H9 (cell line): ENCODE measurements at regions not wholly inside any gene's neighbourhood (a gene's known extent, or its start where the extent isn't known, plus 50 kb on each side); places are given as distances from the start of the nearest gene placed in this dataset.

Experiments
- DNase-seq: peaks from one replicate; pipeline ENCODE4 v3.0.0-alpha.2; 2017
- H2AFZ ChIP-seq: one replicate; pipeline ENCODE4 v1.6.1; 2013; ENCODE audit warnings: mild to moderate bottlenecking, low read length, control low read depth, moderate library complexity
- H2AK5ac ChIP-seq: 2 replicates; pipeline ENCODE4 v1.6.1; 2013; ENCODE audit warnings: low read length, control low read depth, mixed read lengths; ENCODE audit not compliant: insufficient read length
- H2BK120ac ChIP-seq: one replicate; pipeline ENCODE4 v1.6.1; 2013; ENCODE audit warnings: low read depth, mild to moderate bottlenecking, low read length, control low read depth, inconsistent platforms; ENCODE audit not compliant: poor library complexity, severe bottlenecking
- H2BK12ac ChIP-seq: 2 replicates; pipeline ENCODE4 v1.6.1; 2013; ENCODE audit warnings: low read length, control low read depth, mixed read lengths, low read depth; ENCODE audit not compliant: insufficient read length
- H2BK15ac ChIP-seq: 2 replicates; pipeline ENCODE4 v1.6.1; 2013; ENCODE audit warnings: low read depth, low read length, control low read depth
- H2BK20ac ChIP-seq: one replicate; pipeline ENCODE4 v1.6.1; 2013; ENCODE audit warnings: low read depth, mild to moderate bottlenecking, low read length, control low read depth, inconsistent platforms; ENCODE audit not compliant: poor library complexity, severe bottlenecking
- H2BK5ac ChIP-seq: 2 replicates; pipeline ENCODE4 v1.6.1; 2013; ENCODE audit warnings: low read length, control low read depth, mixed read lengths; ENCODE audit not compliant: insufficient read length
- H3K14ac ChIP-seq: 2 replicates; pipeline ENCODE4 v1.6.1; 2013; ENCODE audit warnings: low read length, control low read depth; ENCODE audit not compliant: insufficient read depth
- H3K18ac ChIP-seq: 2 replicates; pipeline ENCODE4 v1.6.1; 2013; ENCODE audit warnings: low read depth, mild to moderate bottlenecking, mixed read lengths, low read length, control low read depth; ENCODE audit not compliant: insufficient read length
- H3K23ac ChIP-seq: 2 replicates; pipeline ENCODE4 v1.6.1; 2013; ENCODE audit warnings: low read length, control low read depth, mixed read lengths, low read depth; ENCODE audit not compliant: insufficient read length
- H3K23me2 ChIP-seq: 2 replicates; pipeline ENCODE4 v1.6.1; 2013; ENCODE audit warnings: low read depth, mild to moderate bottlenecking, mixed read lengths, low read length, control low read depth; ENCODE audit not compliant: insufficient read length, poor library complexity, severe bottlenecking
- H3K27ac ChIP-seq: 2 replicates; pipeline ENCODE4 v1.5.1; 2013; ENCODE audit warnings: low read length, control low read depth, mixed read lengths, low read depth; ENCODE audit not compliant: insufficient read length
- H3K27me3 ChIP-seq: 2 replicates; pipeline ENCODE4 v1.6.1; 2013; ENCODE audit warnings: low read length, control low read depth, inconsistent platforms; ENCODE audit not compliant: insufficient read depth
- H3K4ac ChIP-seq: 2 replicates; pipeline ENCODE4 v1.6.1; 2013; ENCODE audit warnings: low read depth, mild to moderate bottlenecking, control low read depth, inconsistent platforms, low read length, moderate library complexity
- H3K4me1 ChIP-seq: 2 replicates; pipeline ENCODE4 v1.6.1; 2013; ENCODE audit warnings: low read length, control low read depth, inconsistent platforms; ENCODE audit not compliant: insufficient read depth
- H3K4me2 ChIP-seq: 2 replicates; pipeline ENCODE4 v1.6.1; 2013; ENCODE audit warnings: low read length, control low read depth, mixed read lengths; ENCODE audit not compliant: insufficient read length, insufficient read depth
- H3K56ac ChIP-seq: 2 replicates; pipeline ENCODE4 v1.6.1; 2013; ENCODE audit warnings: low read depth, mild to moderate bottlenecking, mixed read lengths, low read length, control low read depth; ENCODE audit not compliant: insufficient read length
- H3K79me1 ChIP-seq: 2 replicates; pipeline ENCODE4 v1.6.1; 2013; ENCODE audit warnings: low read depth, mild to moderate bottlenecking, moderate library complexity, low read length, control low read depth, inconsistent platforms; ENCODE audit not compliant: insufficient read depth, poor library complexity, severe bottlenecking
- H3K79me2 ChIP-seq: 2 replicates; pipeline ENCODE4 v1.6.1; 2013; ENCODE audit warnings: low read length, control low read depth, inconsistent platforms; ENCODE audit not compliant: insufficient read depth
- H3K9ac ChIP-seq: 2 replicates; pipeline ENCODE4 v1.6.1; 2013; ENCODE audit warnings: low read length, control low read depth, mixed read lengths; ENCODE audit not compliant: insufficient read length; ENCODE audit errors: extremely low read depth
- H3K9me3 ChIP-seq: one replicate; pipeline ENCODE4 v1.6.1; 2013; ENCODE audit warnings: low read depth, low read length, inconsistent platforms; ENCODE audit not compliant: control insufficient read depth
- H3T11ph ChIP-seq: one replicate; pipeline ENCODE4 v1.6.1; 2013; ENCODE audit warnings: mild to moderate bottlenecking, low read length, control low read depth, inconsistent platforms
- H4K20me1 ChIP-seq: one replicate; pipeline ENCODE4 v1.6.1; 2013; ENCODE audit not compliant: control insufficient read depth, insufficient read length, insufficient read depth
- H4K5ac ChIP-seq: 2 replicates; pipeline ENCODE4 v1.6.1; 2013; ENCODE audit warnings: low read depth, mild to moderate bottlenecking, mixed read lengths, low read length, control low read depth; ENCODE audit not compliant: insufficient read length
- H4K8ac ChIP-seq: replicated peaks from 2 replicates; pipeline ENCODE4 v1.6.1; 2013; ENCODE audit warnings: low read length, control low read depth, mixed read lengths, low read depth; ENCODE audit not compliant: insufficient read length
- H4K91ac ChIP-seq: 2 replicates; pipeline ENCODE4 v1.6.1; 2013; ENCODE audit warnings: low read depth, mild to moderate bottlenecking, moderate library complexity, mixed read lengths, low read length, control low read depth; ENCODE audit not compliant: insufficient read length
- H3K27ac Mint-ChIP-seq, 3 experiments: 2 replicates in 2 of 3; 3 replicates in 1 of 3; pipeline ENCODE4 v1.8.0; 2020 to 2021; ENCODE audit warnings: mixed read lengths in 3 of 3, mild to moderate bottlenecking in 1 of 3, moderate library complexity in 1 of 3
- H3K27me3 Mint-ChIP-seq: 2 replicates; pipeline ENCODE4 v1.8.0; 2021; ENCODE audit warnings: low read depth, mild to moderate bottlenecking, moderate library complexity, mixed read lengths
- H3K36me3 Mint-ChIP-seq, 3 experiments: 2 replicates in 2 of 3; 3 replicates in 1 of 3; pipeline ENCODE4 v1.8.0; 2020 to 2021; ENCODE audit warnings: low read depth in 3 of 3, mixed read lengths in 3 of 3; ENCODE audit not compliant: insufficient read depth in 1 of 3
- H3K4me1 Mint-ChIP-seq, 2 experiments: 2 replicates each; pipeline ENCODE4 v1.8.0; 2020; ENCODE audit warnings: mixed read lengths in 2 of 2
- H3K4me3 Mint-ChIP-seq, 2 experiments: 2 replicates in 1 of 2; 3 replicates in 1 of 2; pipeline ENCODE4 v1.8.0; 2020 to 2021; ENCODE audit warnings: mild to moderate bottlenecking in 2 of 2, mixed read lengths in 2 of 2, moderate library complexity in 1 of 2
- H3K9me3 Mint-ChIP-seq, 2 experiments: 2 replicates in 1 of 2; 3 replicates in 1 of 2; pipeline ENCODE4 v1.8.0; 2020; ENCODE audit warnings: mild to moderate bottlenecking in 2 of 2, mixed read lengths in 2 of 2, moderate library complexity in 1 of 2
- WGBS: extraction: QIAGEN DNeasy Blood & Tissue Kit; methylation state at CpG from one replicate; pipeline ENCODE4 v1.1.7; 2013; ENCODE audit warnings: missing lambda C conversion rate, low lambda C conversion rate, mixed read lengths; ENCODE audit not compliant: insufficient read length; ENCODE audit errors: extremely low coverage; 5-methylcytosine and 5-hydroxymethylcytosine counted together
- TF ChIP-seq, protein P1 (sequence below): fragments of 200-600 bp; sonication (generic); conservative IDR thresholded peaks from 3 replicates; pipeline ENCODE4 v1.8.0; 2021; ENCODE audit warnings: antibody characterized with exemption, mild to moderate bottlenecking

DNA sequence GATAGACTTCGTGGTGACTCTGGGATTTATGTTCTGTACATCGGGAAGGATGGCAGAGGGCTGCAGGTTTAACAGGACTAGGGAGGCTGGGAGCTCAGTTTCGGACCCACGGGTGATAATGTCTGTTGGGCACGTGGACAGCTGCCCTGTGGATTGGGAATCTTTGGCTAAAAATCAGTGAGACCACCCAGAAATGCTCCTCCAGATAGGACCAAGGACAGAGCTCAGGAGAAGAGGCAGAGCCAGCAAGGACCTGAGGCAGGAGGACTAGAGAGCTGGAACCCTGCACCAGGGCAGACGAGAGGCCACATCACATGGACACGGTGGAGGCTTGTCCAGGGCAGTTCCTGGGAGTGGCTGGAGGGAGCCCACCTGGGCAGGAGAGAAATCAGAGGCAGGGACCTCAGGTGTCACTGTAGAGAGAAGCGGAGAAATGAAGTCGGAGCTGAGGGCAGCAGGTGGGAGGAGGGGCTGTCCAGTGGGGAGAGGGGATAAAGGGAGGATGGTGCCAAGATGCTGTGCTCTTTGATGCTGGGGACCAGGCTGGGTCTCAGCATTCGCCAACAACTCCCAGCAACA lies 79.2 kb downstream of the CPZ start:
- H3K79me1 ChIP-seq: no peaks in the 10 kb centered on the region
- H2BK5ac ChIP-seq: no peak overlapping the region
- H2BK120ac ChIP-seq: no peak overlapping the region
- no peaks in the 10 kb centered on the region for H3K4me1 ChIP-seq
- Mint-ChIP-seq H3K9me3 (peaks cover 2 to 4% of the 10 kb centered on the region in 2 experiments; a peak in 1 of 5 replicates), H3K27me3 (peaks cover 79% of the 10 kb centered on the region), H3K4me3 (no peak overlapping the region), H3K4me1 (peaks cover 0 to 2% of the 10 kb centered on the region in 2 experiments; a peak in 1 of 4 replicates), H3K36me3 (no peaks in the 10 kb centered on the region), H3K27ac (no peak overlapping the region)
- no peak overlapping the region for H3K27ac ChIP-seq
- H2AK5ac ChIP-seq: no peak overlapping the region
- H2BK15ac ChIP-seq: no peak overlapping the region
- no peak overlapping the region for H3T11ph ChIP-seq
- H4K5ac ChIP-seq: no peak overlapping the region
- no peak overlapping the region for H2BK20ac ChIP-seq
- no peak overlapping the region for H3K56ac ChIP-seq
- H4K8ac ChIP-seq: no peak overlapping the region
- no CpG with 5 or more reads among the region's 10 CpGs for WGBS
- no peak overlapping the region for H3K4me2 ChIP-seq
- no peak for DNase-seq
- no peaks in the 10 kb centered on the region for H3K9me3 ChIP-seq
- no peak overlapping the region for H3K9ac ChIP-seq
- no peak overlapping the region for H3K23ac ChIP-seq
- H3K27me3 ChIP-seq: no peaks in the 10 kb centered on the region
- no peak overlapping the region for H2BK12ac ChIP-seq
- TF ChIP-seq, protein P1, sequence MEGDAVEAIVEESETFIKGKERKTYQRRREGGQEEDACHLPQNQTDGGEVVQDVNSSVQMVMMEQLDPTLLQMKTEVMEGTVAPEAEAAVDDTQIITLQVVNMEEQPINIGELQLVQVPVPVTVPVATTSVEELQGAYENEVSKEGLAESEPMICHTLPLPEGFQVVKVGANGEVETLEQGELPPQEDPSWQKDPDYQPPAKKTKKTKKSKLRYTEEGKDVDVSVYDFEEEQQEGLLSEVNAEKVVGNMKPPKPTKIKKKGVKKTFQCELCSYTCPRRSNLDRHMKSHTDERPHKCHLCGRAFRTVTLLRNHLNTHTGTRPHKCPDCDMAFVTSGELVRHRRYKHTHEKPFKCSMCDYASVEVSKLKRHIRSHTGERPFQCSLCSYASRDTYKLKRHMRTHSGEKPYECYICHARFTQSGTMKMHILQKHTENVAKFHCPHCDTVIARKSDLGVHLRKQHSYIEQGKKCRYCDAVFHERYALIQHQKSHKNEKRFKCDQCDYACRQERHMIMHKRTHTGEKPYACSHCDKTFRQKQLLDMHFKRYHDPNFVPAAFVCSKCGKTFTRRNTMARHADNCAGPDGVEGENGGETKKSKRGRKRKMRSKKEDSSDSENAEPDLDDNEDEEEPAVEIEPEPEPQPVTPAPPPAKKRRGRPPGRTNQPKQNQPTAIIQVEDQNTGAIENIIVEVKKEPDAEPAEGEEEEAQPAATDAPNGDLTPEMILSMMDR: no peak
- H4K20me1 ChIP-seq: no peaks in the 10 kb centered on the region
- no peak overlapping the region for H3K4ac ChIP-seq
- no peaks in the 10 kb centered on the region for H3K23me2 ChIP-seq
- no peak overlapping the region for H2AFZ ChIP-seq
- no peak overlapping the region for H3K14ac ChIP-seq
- H3K79me2 ChIP-seq: no peaks in the 10 kb centered on the region
- H3K18ac ChIP-seq: no peak overlapping the region
- H4K91ac ChIP-seq: no peak overlapping the region
